Coronary artery (tissue), 2 donors: ENCODE measurements at regions not wholly inside any gene's neighbourhood (a gene's known extent, or its start where the extent isn't known, plus 50 kb on each side); places are given as distances from the start of the nearest gene placed in this dataset.

Experiments used
- DNase-seq: peaks from one replicate; pipeline ENCODE4 v3.0.0-alpha.2; 2017; ENCODE audit warnings: low spot score
- H3K27ac ChIP-seq, 2 donors: fragments of 200-600 bp; sonication (generic); one replicate each; pipeline ENCODE4 v1.5.1; 2016 to 2019
- H3K4me3 ChIP-seq: fragments of 200-600 bp; sonication (generic); 2 replicates; pipeline ENCODE4 v1.5.1; 2016; ENCODE audit warnings: mild to moderate bottlenecking, moderate library complexity
- CTCF ChIP-seq: fragments of 200-600 bp; sonication (generic); IDR thresholded peaks from one replicate; pipeline ENCODE4 v1.5.1; 2019; ENCODE audit warnings: antibody characterized with exemption

GRCh38 chr3:102599819-102600576, 165.2 kb downstream of the ZPLD1 start:
- Histone ChIP-seq H3K27ac (no peak overlapping the region), H3K4me3 (no peak overlapping the region)
- DNase-seq = no peak
- no peak for TF ChIP-seq CTCF

- no peak overlapping the region for H3K4me3 ChIP-seq
- TF ChIP-seq CTCF = no peak
- no peak for DNase-seq
- no peak overlapping the region for H3K27ac ChIP-seq
Observed at GRCh38 chr3:102605153-102605552, 170.3 kb downstream of the ZPLD1 start.

- no peak for TF ChIP-seq CTCF
Observed at GRCh38 chr3:102608875-102609274, 174.1 kb downstream of the ZPLD1 start.

GRCh38 chr3:102614021-102614569, 179.3 kb downstream of the ZPLD1 start:
- H3K27ac ChIP-seq = no peak overlapping the region
- TF ChIP-seq CTCF = no peak
- DNase-seq = no peak
- no peak overlapping the region for H3K4me3 ChIP-seq

More at GRCh38 chr3:102608875-102609274, 174.1 kb downstream of the ZPLD1 start:
- DNase-seq = no peak
- H3K4me3 ChIP-seq = no peak overlapping the region
- H3K27ac ChIP-seq = no peak overlapping the region

- no peak for DNase-seq
- no peak for TF ChIP-seq CTCF
- Histone ChIP-seq H3K4me3 (no peak overlapping the region), H3K27ac (no peak overlapping the region)
Observed at GRCh38 chr3:102614585-102614984, 179.8 kb downstream of the ZPLD1 start.

GRCh38 chr3:102617381-102617780, 182.6 kb downstream of the ZPLD1 start:
- no peak for TF ChIP-seq CTCF
- Histone ChIP-seq H3K27ac (no peak overlapping the region), H3K4me3 (no peak overlapping the region)
- DNase-seq = no peak

GRCh38 chr3:102619361-102619760, 184.5 kb downstream of the ZPLD1 start:
- Histone ChIP-seq H3K4me3 (no peak overlapping the region), H3K27ac (no peak overlapping the region)
- no peak for TF ChIP-seq CTCF
- no peak for DNase-seq
